ENCODE measurements at regions not wholly inside any gene's neighbourhood (a gene's known extent, or its start where the extent isn't known, plus 50 kb on each side); places are given as distances from the start of the nearest gene placed in this dataset.

GRCh38 chr5:105428451-105429380 is 1866.1 kb upstream of the NUDT12 start:
- Histone ChIP-seq H3K9me3 (no peaks in the 10 kb centered on the region), H3K4me2 (no peak overlapping the region), H3K27ac (ENCODE audit: low read depth in 2 of 2, low read length in 1 of 2) (no peak overlapping the region), H3K36me3 (replicated peaks in 1 of 2; ENCODE audit: control insufficient read depth in 1 of 2, insufficient read depth in 2 of 2, low read length in 1 of 2) (no peaks in the 10 kb centered on the region), H4K20me1 (ENCODE audit: insufficient read depth) (no peaks in the 10 kb centered on the region), H3K79me2 (ENCODE audit: insufficient read depth) (no peaks in the 10 kb centered on the region), H2AFZ (ENCODE audit: low read depth) (no peak overlapping the region), H3K27me3 (ENCODE audit: insufficient read depth) (no peaks in the 10 kb centered on the region), H3K9ac (no peak overlapping the region), H3K4me3 (ENCODE audit: low read depth in 2 of 2, low read length in 1 of 2) (no peak overlapping the region), H3K4me1 (ENCODE audit: control insufficient read depth in 1 of 2, insufficient read depth in 2 of 2, low read depth in 1 of 2, low read length in 1 of 2) (no peaks in the 10 kb centered on the region), H3F3A (replicated peaks; ENCODE audit: insufficient read depth) (no peaks in the 10 kb centered on the region), H3K9me2 (no peaks in the 10 kb centered on the region; the same call in 1 of the 2 replicates)
- no peak for TF ChIP-seq SIN3A (IDR thresholded peaks at IDR 0.05; ENCODE audit: borderline replicate concordance, low read depth, low read length)
- no peak for TF ChIP-seq NFIC (IDR thresholded peaks at IDR 0.05; ENCODE audit: borderline replicate concordance)
- no peak for TF ChIP-seq TCF12 (IDR thresholded peaks at IDR 0.05)
- no peak for TF ChIP-seq MAX (IDR thresholded peaks at IDR 0.05; ENCODE audit: low read depth)
- no peak for TF ChIP-seq USF1 (IDR thresholded peaks at IDR 0.05; ENCODE audit: borderline replicate concordance, low read depth)
- TF ChIP-seq FOXJ3 (CRISPR knock-in tag; IDR thresholded peaks at IDR 0.05), result no peak
- ChIA-PET POLR2A (no interaction called here), CTCF (no interaction called here)
- DNase-seq, result no peak
- 49% methylated on average over 2 of the region's 2 CpGs for WGBS (ENCODE audit: low lambda C conversion rate)

- H3K9ac ChIP-seq, result no peak overlapping the region
- no peak overlapping the region for H3K4me2 ChIP-seq
- WGBS (ENCODE audit: low lambda C conversion rate), result 53% methylated on average over 3 of the region's 3 CpGs
- no peaks in the 10 kb centered on the region for H4K20me1 ChIP-seq (ENCODE audit: insufficient read depth)
- H3K4me1 ChIP-seq (ENCODE audit: control insufficient read depth in 1 of 2, insufficient read depth in 2 of 2, low read depth in 1 of 2, low read length in 1 of 2), result no peaks in the 10 kb centered on the region
- no peak for DNase-seq
- CTCF ChIA-PET, result interaction anchor here (1.2 to 1.5 kb wide), 2 partner anchors 17 to 35 kb away, joined by 3 to 4 read pairs; no protein-coding TSS in a partner anchor
- H3K27ac ChIP-seq (ENCODE audit: low read depth in 2 of 2, low read length in 1 of 2), result no peak overlapping the region
- H3K4me3 ChIP-seq (ENCODE audit: low read depth in 2 of 2, low read length in 1 of 2), result no peak overlapping the region
- H3K36me3 ChIP-seq (replicated peaks in 1 of 2; ENCODE audit: control insufficient read depth in 1 of 2, insufficient read depth in 2 of 2, low read length in 1 of 2), result no peaks in the 10 kb centered on the region
- peaks cover 3% of the 10 kb centered on the region; the same call in 1 of the 2 replicates for H3K9me2 ChIP-seq
- POLR2A ChIA-PET, result no interaction called here
- H3F3A ChIP-seq (replicated peaks; ENCODE audit: insufficient read depth), result no peaks in the 10 kb centered on the region
- H3K79me2 ChIP-seq (ENCODE audit: insufficient read depth), result no peaks in the 10 kb centered on the region
- TF ChIP-seq FOSL2 (IDR thresholded peaks at IDR 0.05; ENCODE audit: borderline replicate concordance, low read depth) (no peak), TCF12 (IDR thresholded peaks at IDR 0.05) (no peak), IRF3 (IDR thresholded peaks at IDR 0.05; ENCODE audit: low read depth, low read length) (no peak), SMC3 (IDR thresholded peaks at IDR 0.05; ENCODE audit: low read depth, low read length) (no peak), ZBTB33 (IDR thresholded peaks at IDR 0.05; ENCODE audit: borderline replicate concordance, low read depth) (no peak), ELF1 (IDR thresholded peaks at IDR 0.05) (no peak), SIN3A (IDR thresholded peaks at IDR 0.05; ENCODE audit: borderline replicate concordance, low read depth, low read length) (no peak), RFX5 (IDR thresholded peaks at IDR 0.05; ENCODE audit: low read length) (no peak), JUND (IDR thresholded peaks at IDR 0.05) (no peak), MEF2A (IDR thresholded peaks at IDR 0.05; ENCODE audit: borderline replicate concordance, low read depth) (no peak)
- H2AFZ ChIP-seq (ENCODE audit: low read depth), result no peak overlapping the region
- no peaks in the 10 kb centered on the region for H3K9me3 ChIP-seq
- no peaks in the 10 kb centered on the region for H3K27me3 ChIP-seq (ENCODE audit: insufficient read depth)
These were observed 1851.5 kb upstream of the NUDT12 start for GRCh38 chr5:105414067-105414466.
